GM04503 (cell line): ENCODE measurements at regions not wholly inside any gene's neighbourhood (a gene's known extent, or its start where the extent isn't known, plus 50 kb on each side); places are given as distances from the start of the nearest gene placed in this dataset.

Source experiments
- DNase-seq: peaks from one replicate; pipeline ENCODE4 v3.0.0-alpha.2; 2012; ENCODE audit warnings: low read depth

DNA sequence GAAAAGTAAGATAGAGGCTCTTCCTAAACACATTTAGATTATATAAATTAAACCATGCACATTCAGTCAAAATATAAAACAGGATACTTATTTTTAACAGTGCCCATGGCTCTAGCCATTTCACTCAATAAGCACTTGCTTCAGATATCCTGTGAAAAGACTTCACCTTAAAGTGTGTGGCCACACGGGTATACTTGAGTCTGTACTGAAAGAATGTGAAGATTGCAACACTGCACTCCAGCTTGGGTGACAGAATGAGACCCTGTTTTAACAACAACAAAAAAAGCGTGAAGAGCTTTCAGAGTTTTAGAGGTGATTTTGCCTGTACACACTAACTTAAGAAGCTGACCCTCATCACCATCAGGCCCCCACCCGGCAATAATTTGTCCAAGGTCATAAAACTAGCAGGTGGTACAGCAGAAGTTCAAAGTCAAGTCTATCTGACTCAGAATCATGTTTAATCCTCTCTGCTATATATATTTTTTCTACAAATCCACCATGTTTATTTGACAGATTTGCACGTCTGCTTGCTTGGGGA is 203.5 kb upstream of the GUCY1A2 start:
- no peak for DNase-seq

GRCh38 chr11:107218123-107219013 is 200.1 kb upstream of the GUCY1A2 start:
- DNase-seq, result no peak

GRCh38 chr11:107217444-107217843 is 199.2 kb upstream of the GUCY1A2 start:
- DNase-seq, result no peak

DNA sequence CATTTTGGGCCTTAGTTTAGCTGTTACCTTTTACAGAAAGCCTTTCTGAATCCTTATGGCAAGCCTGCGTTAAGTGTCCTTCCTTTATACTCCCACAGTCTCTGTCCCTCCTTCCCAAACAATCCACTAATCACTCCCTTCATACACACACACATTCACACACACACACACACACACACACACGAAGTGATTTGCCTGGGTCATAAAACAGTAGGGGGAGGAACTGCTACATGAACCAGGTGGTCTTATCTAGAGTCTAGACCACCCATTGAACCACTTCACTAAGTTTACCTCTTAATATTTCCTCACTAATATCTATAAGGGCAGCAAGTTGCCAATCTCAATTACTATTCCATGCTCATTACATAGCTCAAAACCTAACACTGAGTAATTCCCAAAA is 196.7 kb upstream of the GUCY1A2 start:
- no peak for DNase-seq

DNA sequence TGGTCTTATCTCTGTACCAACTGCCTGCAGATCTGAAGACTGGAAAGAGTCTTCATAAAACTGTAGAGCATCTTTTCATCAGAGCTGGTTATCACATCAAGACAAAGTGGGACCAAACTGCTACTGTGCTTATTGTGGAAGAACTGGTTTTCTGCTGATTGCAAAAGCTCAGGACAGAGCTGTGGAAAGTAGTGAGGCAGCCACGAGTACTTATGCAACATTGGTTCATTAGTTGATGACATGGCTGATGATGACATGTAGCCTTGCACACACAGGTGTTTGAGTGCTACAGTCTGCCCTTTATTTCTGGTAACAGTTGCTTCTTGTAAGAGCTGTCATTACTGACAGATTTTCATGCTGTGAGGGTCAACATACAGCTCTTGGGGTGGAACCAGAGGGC is 185.4 kb upstream of the GUCY1A2 start:
- DNase-seq, result no peak

- no peak for DNase-seq
These were observed 184.0 kb upstream of the GUCY1A2 start for GRCh38 chr11:107202241-107202640.

GRCh38 chr11:107198490-107199007 is 180.3 kb upstream of the GUCY1A2 start:
- no peak for DNase-seq

- DNase-seq, result no peak
These were observed 179.7 kb upstream of the GUCY1A2 start for GRCh38 chr11:107197932-107198331.

DNA sequence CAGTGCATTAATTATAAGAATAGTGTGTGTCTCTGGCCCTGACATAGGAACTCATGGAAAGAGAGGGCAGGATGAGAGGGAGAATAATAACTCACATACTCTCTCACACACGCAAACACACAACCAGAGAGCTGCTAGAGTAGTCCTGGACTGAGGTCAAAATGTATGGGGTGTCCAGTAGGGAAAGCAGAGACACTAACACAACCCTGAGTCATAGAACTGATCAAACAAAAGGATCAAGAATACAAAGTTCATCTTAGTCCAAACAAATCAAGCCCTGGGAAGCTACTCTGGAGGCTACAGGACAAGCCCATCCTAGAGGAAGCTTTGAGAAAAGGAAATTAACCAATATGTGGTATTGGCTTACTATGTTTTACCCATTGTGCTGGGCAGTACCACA is 178.5 kb upstream of the GUCY1A2 start:
- no peak for DNase-seq

- DNase-seq, result no peak
These were observed 166.7 kb upstream of the GUCY1A2 start for GRCh38 chr11:107184986-107185385.

GRCh38 chr11:107183953-107184352 is 165.7 kb upstream of the GUCY1A2 start:
- DNase-seq, result no peak

DNA sequence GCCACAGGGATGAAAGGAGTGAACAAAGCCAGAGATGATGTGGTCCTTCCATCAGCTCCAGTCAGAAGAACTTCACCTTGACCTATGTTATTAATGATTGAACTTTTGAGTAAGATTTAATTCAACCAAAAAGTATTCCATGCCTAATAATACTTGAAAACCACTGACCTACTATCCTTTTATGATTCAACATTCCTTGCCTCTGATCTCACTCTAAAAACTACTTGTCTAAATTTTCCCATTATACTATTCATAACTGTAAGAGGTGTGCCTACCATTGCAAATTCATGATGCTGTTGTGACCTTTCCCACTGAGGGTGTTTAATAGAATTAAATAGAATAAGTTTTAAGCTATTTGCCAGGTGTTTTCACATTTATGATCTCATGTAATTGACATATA is 164.7 kb upstream of the GUCY1A2 start:
- no peak for DNase-seq

DNA sequence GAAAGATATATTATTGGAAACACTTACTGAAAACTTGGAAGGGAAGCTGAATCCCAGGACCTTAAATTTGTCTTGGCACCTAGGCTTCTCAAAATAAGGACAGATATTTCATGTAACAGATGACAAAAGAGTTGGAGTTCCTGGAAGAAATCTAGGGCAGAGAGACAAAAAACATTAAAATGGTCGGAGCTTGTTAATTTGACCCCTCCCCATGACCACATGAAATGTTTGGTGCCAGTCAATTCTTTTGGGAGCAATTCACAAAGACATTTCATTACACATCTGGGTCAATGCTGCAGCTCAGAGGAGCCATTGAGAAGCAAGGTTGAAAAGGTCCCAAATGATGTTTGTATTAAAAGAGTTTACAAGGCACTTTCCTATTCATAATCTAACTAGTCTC is 162.0 kb upstream of the GUCY1A2 start:
- no peak for DNase-seq

- DNase-seq, result no peak
These were observed 161.6 kb upstream of the GUCY1A2 start for GRCh38 chr11:107179829-107180228.

DNA sequence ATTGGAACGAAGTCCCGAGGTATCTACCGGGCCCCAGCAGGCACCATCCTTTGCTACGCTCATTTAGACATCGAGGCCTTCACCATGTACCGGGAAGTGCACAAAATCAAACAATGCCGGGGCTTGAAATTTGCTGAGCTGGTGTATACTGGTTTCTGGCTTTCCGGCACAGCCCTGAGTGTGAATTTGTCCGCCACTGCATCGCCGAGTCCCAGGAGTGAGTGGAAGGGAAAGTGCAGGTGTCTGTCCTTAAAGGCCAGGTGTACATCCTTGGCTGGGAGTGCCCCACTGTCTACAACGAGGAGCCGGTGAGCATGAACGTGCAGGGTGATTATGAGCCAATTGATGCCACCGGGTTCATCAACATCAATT is 158.8 kb upstream of the GUCY1A2 start:
- no peak for DNase-seq

GRCh38 chr11:107176148-107177105 is 158.2 kb upstream of the GUCY1A2 start:
- DNase-seq, result no peak

DNA sequence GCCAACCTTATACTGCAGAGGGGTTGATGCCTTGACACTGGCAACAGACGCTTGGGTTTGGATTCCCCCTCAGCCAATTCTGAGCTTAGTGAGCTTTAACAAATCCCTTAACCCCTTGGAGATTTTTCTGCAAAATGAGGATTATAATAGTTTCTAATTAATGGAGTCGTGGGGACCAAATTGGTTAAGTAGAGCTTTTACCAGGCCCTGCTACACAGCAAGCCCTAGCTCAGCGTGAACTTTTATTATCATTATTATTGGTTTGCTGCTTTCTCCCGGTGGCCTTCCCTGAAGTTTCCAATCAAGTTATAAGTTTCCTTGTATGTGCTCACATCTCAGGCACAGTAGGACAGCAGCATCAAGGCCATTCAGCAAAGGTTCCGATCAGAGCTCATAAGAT is 156.6 kb upstream of the GUCY1A2 start:
- DNase-seq, result no peak

- no peak for DNase-seq
These were observed 154.7 kb upstream of the GUCY1A2 start for GRCh38 chr11:107172996-107173395.

GRCh38 chr11:107157809-107158187 is 139.5 kb upstream of the GUCY1A2 start:
- DNase-seq, result no peak

- no peak for DNase-seq
These were observed 139.0 kb upstream of the GUCY1A2 start for GRCh38 chr11:107157146-107157808.

DNA sequence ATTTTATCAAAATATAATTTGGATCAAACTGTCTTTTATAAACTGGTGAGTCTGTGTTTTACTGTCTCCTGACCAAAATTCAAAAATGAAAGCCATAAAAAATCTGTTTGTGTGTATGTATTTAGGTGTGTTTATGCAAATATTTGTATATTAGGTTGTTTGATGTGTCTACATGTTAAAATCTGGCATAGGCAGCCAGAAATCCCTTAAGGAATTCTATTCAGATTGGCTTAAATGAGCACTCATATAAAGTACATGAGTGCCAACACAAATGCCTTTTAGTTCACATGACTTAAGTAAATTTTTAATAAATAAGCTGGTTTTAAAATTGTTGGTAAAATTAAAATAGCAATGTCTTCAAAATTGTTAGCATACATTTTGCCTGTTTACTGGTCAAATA is 133.3 kb upstream of the GUCY1A2 start:
- no peak for DNase-seq

GRCh38 chr11:107151158-107151557 is 132.9 kb upstream of the GUCY1A2 start:
- DNase-seq, result no peak
